ENCODE measurements at regions not wholly inside any gene's neighbourhood (a gene's known extent, or its start where the extent isn't known, plus 50 kb on each side); places are given as distances from the start of the nearest gene placed in this dataset.

GRCh38 chr17:33982909-33983308, 272.2 kb upstream of the CCL2 start:
- TF ChIP-seq, protein P1, sequence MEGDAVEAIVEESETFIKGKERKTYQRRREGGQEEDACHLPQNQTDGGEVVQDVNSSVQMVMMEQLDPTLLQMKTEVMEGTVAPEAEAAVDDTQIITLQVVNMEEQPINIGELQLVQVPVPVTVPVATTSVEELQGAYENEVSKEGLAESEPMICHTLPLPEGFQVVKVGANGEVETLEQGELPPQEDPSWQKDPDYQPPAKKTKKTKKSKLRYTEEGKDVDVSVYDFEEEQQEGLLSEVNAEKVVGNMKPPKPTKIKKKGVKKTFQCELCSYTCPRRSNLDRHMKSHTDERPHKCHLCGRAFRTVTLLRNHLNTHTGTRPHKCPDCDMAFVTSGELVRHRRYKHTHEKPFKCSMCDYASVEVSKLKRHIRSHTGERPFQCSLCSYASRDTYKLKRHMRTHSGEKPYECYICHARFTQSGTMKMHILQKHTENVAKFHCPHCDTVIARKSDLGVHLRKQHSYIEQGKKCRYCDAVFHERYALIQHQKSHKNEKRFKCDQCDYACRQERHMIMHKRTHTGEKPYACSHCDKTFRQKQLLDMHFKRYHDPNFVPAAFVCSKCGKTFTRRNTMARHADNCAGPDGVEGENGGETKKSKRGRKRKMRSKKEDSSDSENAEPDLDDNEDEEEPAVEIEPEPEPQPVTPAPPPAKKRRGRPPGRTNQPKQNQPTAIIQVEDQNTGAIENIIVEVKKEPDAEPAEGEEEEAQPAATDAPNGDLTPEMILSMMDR (IDR thresholded peaks at IDR 0.05; ENCODE audit: partially characterized antibody, unreplicated experiment) = no peak
- Mint-ChIP-seq H3K36me3 (ENCODE audit: unreplicated experiment) (peaks cover 7% of the 10 kb centered on the region), H3K4me3 (ENCODE audit: unreplicated experiment) (no peak overlapping the region), H3K4me1 (ENCODE audit: low read depth, unreplicated experiment) (peaks cover 5% of the 10 kb centered on the region), H3K27ac (ENCODE audit: unreplicated experiment) (no peak overlapping the region), H3K9me3 (ENCODE audit: unreplicated experiment) (peaks cover 6% of the 10 kb centered on the region), H3K27me3 (ENCODE audit: unreplicated experiment) (peaks cover 4% of the 10 kb centered on the region)
- DNase-seq = no peak

- H3K27me3 Mint-ChIP-seq (ENCODE audit: unreplicated experiment) = peaks cover 2% of the 10 kb centered on the region
- H3K4me3 Mint-ChIP-seq (ENCODE audit: unreplicated experiment) = no peak overlapping the region
- H3K27ac Mint-ChIP-seq (ENCODE audit: unreplicated experiment) = no peak overlapping the region
- DNase-seq = no peak
- peaks cover 5% of the 10 kb centered on the region for H3K4me1 Mint-ChIP-seq (ENCODE audit: low read depth, unreplicated experiment)
- peaks cover 13% of the 10 kb centered on the region for H3K9me3 Mint-ChIP-seq (ENCODE audit: unreplicated experiment)
- peaks cover 12% of the 10 kb centered on the region for H3K36me3 Mint-ChIP-seq (ENCODE audit: unreplicated experiment)
- TF ChIP-seq, protein P1 (IDR thresholded peaks at IDR 0.05; ENCODE audit: partially characterized antibody, unreplicated experiment) = no peak
Observed at GRCh38 chr17:33983824-33984574, 271.1 kb upstream of the CCL2 start.

DNA sequence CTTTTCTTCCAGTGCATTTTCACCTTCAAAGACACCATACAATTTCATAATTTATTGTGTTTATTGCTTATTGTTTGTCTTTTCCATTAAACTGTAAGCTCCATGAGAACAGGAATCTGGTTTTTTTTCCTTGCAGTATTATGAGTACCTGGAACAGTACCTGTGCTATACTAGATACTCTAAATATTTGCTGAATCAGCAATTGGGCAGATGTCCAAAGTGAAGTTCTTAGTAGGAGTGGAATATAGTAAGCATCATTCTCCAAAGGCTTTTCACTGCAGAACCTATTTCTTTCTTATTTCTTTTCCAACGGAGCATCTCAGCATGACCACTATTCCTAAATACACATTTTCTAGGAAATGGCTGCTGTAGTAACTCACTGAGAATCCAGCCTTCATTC, 269.0 kb upstream of the CCL2 start:
- Mint-ChIP-seq H3K36me3 (ENCODE audit: unreplicated experiment) (peaks cover 13% of the 10 kb centered on the region), H3K27ac (ENCODE audit: unreplicated experiment) (no peak overlapping the region), H3K4me1 (ENCODE audit: low read depth, unreplicated experiment) (peaks cover 10% of the 10 kb centered on the region), H3K4me3 (ENCODE audit: unreplicated experiment) (no peak overlapping the region), H3K27me3 (ENCODE audit: unreplicated experiment) (no peaks in the 10 kb centered on the region), H3K9me3 (ENCODE audit: unreplicated experiment) (peaks cover 8% of the 10 kb centered on the region)
- DNase-seq = no peak
- TF ChIP-seq, protein P1 (IDR thresholded peaks at IDR 0.05; ENCODE audit: partially characterized antibody, unreplicated experiment) = no peak

- Mint-ChIP-seq H3K27me3 (ENCODE audit: unreplicated experiment) (no peaks in the 10 kb centered on the region), H3K4me3 (ENCODE audit: unreplicated experiment) (no peak overlapping the region), H3K9me3 (ENCODE audit: unreplicated experiment) (peaks cover 8% of the 10 kb centered on the region), H3K27ac (ENCODE audit: unreplicated experiment) (no peak overlapping the region), H3K4me1 (ENCODE audit: low read depth, unreplicated experiment) (peaks cover 15% of the 10 kb centered on the region), H3K36me3 (ENCODE audit: unreplicated experiment) (peaks cover 13% of the 10 kb centered on the region)
- TF ChIP-seq, protein P1 (IDR thresholded peaks at IDR 0.05; ENCODE audit: partially characterized antibody, unreplicated experiment) = no peak
- no peak for DNase-seq
Observed at GRCh38 chr17:33986566-33986965, 268.5 kb upstream of the CCL2 start.

DNA sequence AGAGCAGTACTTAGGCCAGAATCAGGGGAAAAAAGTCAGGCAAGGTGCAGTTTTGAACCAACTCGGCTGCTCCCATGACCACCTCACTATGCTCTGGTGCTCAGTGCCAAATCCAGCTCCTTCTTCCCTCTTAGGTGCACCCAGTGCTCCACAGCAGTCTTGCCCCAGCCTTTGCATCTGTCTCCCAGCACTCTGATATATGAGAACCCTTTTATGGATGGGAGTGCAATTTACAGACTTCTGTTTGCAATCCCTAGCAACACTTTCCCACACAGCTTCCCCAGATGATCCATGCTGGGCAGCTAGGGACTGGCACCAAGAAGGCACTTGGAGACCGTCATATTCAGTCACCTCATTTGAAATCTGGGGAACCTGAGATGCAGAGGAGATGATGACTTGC, 267.9 kb upstream of the CCL2 start:
- TF ChIP-seq, protein P1 (IDR thresholded peaks at IDR 0.05; ENCODE audit: partially characterized antibody, unreplicated experiment) = no peak
- no peak for DNase-seq
- Mint-ChIP-seq H3K36me3 (ENCODE audit: unreplicated experiment) (peaks cover 13% of the 10 kb centered on the region), H3K27me3 (ENCODE audit: unreplicated experiment) (no peaks in the 10 kb centered on the region), H3K4me1 (ENCODE audit: low read depth, unreplicated experiment) (peaks cover 15% of the 10 kb centered on the region), H3K9me3 (ENCODE audit: unreplicated experiment) (peaks cover 8% of the 10 kb centered on the region), H3K27ac (ENCODE audit: unreplicated experiment) (no peak overlapping the region), H3K4me3 (ENCODE audit: unreplicated experiment) (no peak overlapping the region)

All from glutamatergic neuron (in vitro differentiated cells).